ENCODE measurements at regions not wholly inside any gene's neighbourhood (a gene's known extent, or its start where the extent isn't known, plus 50 kb on each side); places are given as distances from the start of the nearest gene placed in this dataset.
"Not testable (repeated sequence)": the region's sequence is repeated elsewhere in the genome, so short reads cannot be mapped to it uniquely, and the experiment has no call there.

DNA sequence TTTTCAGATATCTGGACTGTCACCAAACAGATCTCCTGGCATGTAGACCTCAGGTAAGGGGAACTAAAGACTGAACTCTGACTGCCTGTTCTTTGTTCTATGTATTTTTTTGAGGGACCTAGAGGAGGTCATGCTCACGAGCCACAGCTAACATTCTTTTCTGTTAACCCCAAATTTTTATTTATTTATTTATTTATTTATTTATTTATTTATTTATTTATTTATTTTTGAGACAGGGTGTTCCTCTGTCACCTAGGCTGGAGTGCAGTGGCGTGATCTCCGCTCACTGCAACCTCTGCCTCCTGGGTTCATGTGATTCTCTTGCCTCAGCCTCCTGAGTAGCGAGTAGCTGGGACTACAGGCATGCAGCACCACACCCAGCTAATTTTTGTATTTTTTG, 562.0 kb downstream of the NLGN4X start:
- TF ChIP-seq, protein P1, sequence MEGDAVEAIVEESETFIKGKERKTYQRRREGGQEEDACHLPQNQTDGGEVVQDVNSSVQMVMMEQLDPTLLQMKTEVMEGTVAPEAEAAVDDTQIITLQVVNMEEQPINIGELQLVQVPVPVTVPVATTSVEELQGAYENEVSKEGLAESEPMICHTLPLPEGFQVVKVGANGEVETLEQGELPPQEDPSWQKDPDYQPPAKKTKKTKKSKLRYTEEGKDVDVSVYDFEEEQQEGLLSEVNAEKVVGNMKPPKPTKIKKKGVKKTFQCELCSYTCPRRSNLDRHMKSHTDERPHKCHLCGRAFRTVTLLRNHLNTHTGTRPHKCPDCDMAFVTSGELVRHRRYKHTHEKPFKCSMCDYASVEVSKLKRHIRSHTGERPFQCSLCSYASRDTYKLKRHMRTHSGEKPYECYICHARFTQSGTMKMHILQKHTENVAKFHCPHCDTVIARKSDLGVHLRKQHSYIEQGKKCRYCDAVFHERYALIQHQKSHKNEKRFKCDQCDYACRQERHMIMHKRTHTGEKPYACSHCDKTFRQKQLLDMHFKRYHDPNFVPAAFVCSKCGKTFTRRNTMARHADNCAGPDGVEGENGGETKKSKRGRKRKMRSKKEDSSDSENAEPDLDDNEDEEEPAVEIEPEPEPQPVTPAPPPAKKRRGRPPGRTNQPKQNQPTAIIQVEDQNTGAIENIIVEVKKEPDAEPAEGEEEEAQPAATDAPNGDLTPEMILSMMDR (IDR thresholded peaks at IDR 0.05) = not testable (repeated sequence)
- not testable (repeated sequence) for TF ChIP-seq POLR2A, EP300 (IDR thresholded peaks at IDR 0.05)

Measured in sigmoid colon (tissue), 4 donors.